Parathyroid adenoma (tissue), 2 donors: ENCODE measurements at regions not wholly inside any gene's neighbourhood (a gene's known extent, or its start where the extent isn't known, plus 50 kb on each side); places are given as distances from the start of the nearest gene placed in this dataset.

ENCODE experiments used
- H2AFZ ChIP-seq: fragments of 300-600 bp; sonication (generic); one replicate; pipeline ENCODE4 v1.7.0; 2017; ENCODE audit warnings: antibody characterized with exemption, mild to moderate bottlenecking
- H3K27ac ChIP-seq: fragments of 300-600 bp; sonication (generic); one replicate; pipeline ENCODE4 v1.7.0; 2017
- H3K27me3 ChIP-seq: fragments of 300-600 bp; sonication (generic); one replicate; pipeline ENCODE4 v1.7.0; 2017; ENCODE audit warnings: low read length; ENCODE audit not compliant: control insufficient read depth, insufficient read depth
- H3K36me3 ChIP-seq: fragments of 300-600 bp; sonication (generic); one replicate; pipeline ENCODE4 v1.7.0; 2017; ENCODE audit warnings: low read length; ENCODE audit not compliant: control insufficient read depth, insufficient read depth
- H3K4me1 ChIP-seq: fragments of 300-600 bp; sonication (generic); one replicate; pipeline ENCODE4 v1.7.0; 2017; ENCODE audit warnings: control low read depth
- H3K4me2 ChIP-seq: fragments of 300-600 bp; sonication (generic); one replicate; pipeline ENCODE4 v1.7.0; 2017; ENCODE audit warnings: low read length
- H3K4me3 ChIP-seq: fragments of 300-600 bp; sonication (generic); one replicate; pipeline ENCODE4 v1.7.0; 2017; ENCODE audit warnings: low read depth, low read length
- H3K79me2 ChIP-seq: fragments of 300-600 bp; sonication (generic); one replicate; pipeline ENCODE4 v1.7.0; 2017; ENCODE audit warnings: control low read depth
- H3K9ac ChIP-seq: fragments of 300-600 bp; sonication (generic); one replicate; pipeline ENCODE4 v1.7.0; 2017; ENCODE audit warnings: mild to moderate bottlenecking
- H3K9me3 ChIP-seq: fragments of 300-600 bp; sonication (generic); one replicate; pipeline ENCODE4 v1.7.0; 2017; ENCODE audit warnings: low read length; ENCODE audit not compliant: control insufficient read depth
- TF ChIP-seq, protein P1 (sequence below): fragments of 300-600 bp; sonication (generic); IDR thresholded peaks from one replicate; pipeline ENCODE4 v1.7.0; 2017; ENCODE audit warnings: antibody characterized with exemption, mild to moderate bottlenecking
- donor health status: primary hyperparathyroidism.

- TF ChIP-seq, protein P1, sequence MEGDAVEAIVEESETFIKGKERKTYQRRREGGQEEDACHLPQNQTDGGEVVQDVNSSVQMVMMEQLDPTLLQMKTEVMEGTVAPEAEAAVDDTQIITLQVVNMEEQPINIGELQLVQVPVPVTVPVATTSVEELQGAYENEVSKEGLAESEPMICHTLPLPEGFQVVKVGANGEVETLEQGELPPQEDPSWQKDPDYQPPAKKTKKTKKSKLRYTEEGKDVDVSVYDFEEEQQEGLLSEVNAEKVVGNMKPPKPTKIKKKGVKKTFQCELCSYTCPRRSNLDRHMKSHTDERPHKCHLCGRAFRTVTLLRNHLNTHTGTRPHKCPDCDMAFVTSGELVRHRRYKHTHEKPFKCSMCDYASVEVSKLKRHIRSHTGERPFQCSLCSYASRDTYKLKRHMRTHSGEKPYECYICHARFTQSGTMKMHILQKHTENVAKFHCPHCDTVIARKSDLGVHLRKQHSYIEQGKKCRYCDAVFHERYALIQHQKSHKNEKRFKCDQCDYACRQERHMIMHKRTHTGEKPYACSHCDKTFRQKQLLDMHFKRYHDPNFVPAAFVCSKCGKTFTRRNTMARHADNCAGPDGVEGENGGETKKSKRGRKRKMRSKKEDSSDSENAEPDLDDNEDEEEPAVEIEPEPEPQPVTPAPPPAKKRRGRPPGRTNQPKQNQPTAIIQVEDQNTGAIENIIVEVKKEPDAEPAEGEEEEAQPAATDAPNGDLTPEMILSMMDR, result no peak
- H3K27ac ChIP-seq, result no peak overlapping the region
- no peak overlapping the region for H3K9ac ChIP-seq
- no peaks in the 10 kb centered on the region for H3K79me2 ChIP-seq
- no peaks in the 10 kb centered on the region for H3K4me1 ChIP-seq
- no peaks in the 10 kb centered on the region for H3K27me3 ChIP-seq
- no peak overlapping the region for H2AFZ ChIP-seq
- H3K36me3 ChIP-seq, result no peaks in the 10 kb centered on the region
- no peaks in the 10 kb centered on the region for H3K9me3 ChIP-seq
- no peak overlapping the region for H3K4me3 ChIP-seq
- H3K4me2 ChIP-seq, result no peak overlapping the region
Measured at GRCh38 chr10:3525832-3526449, 259.1 kb downstream of the KLF6 start.

GRCh38 chr10:3524086-3524960 is 260.7 kb downstream of the KLF6 start:
- Histone ChIP-seq H3K4me1 (no peaks in the 10 kb centered on the region), H3K4me2 (no peak overlapping the region), H3K27ac (no peak overlapping the region), H3K79me2 (no peaks in the 10 kb centered on the region), H3K4me3 (no peak overlapping the region), H3K36me3 (no peaks in the 10 kb centered on the region), H2AFZ (no peak overlapping the region), H3K9me3 (no peaks in the 10 kb centered on the region), H3K27me3 (no peaks in the 10 kb centered on the region), H3K9ac (no peak overlapping the region)
- TF ChIP-seq, protein P1, result no peak

DNA sequence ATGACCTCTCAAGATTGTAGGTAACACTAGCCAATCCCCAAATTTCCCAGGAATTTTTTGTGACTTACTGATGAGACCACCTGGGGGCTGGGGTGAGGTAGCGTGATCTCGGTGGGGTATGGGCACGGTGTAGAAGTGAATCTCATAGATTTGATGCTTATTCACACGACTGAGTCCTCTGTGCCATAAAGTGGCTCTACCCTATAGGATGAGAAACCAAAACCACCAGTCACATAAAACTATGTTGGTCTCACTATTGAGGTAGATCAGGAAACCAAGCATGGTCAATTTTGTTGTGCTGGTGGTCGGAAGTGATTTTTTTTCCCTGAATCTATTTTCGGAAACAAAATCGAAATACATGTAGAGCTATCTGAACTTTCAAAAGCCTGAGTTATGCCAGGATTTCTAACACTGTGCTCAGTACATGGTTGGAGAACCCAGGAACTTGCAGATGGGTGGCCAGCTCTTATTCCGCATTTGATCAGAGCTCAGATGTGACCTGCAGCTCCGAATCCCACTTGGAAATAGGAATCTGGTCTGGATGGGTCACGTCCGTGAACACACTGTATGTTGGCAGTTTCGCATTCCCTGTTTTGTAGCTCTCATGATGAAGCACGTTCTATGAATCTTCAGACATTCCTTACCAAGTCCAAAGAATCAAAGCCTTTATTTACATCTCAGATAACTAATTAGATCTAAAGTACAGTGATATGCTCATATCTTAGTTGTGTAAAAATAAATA is 261.5 kb downstream of the KLF6 start:
- no peaks in the 10 kb centered on the region for H3K79me2 ChIP-seq
- no peaks in the 10 kb centered on the region for H3K27me3 ChIP-seq
- H3K9me3 ChIP-seq, result no peaks in the 10 kb centered on the region
- H3K9ac ChIP-seq, result no peak overlapping the region
- H3K4me3 ChIP-seq, result no peak overlapping the region
- no peaks in the 10 kb centered on the region for H3K36me3 ChIP-seq
- no peak overlapping the region for H2AFZ ChIP-seq
- no peak overlapping the region for H3K4me2 ChIP-seq
- no peaks in the 10 kb centered on the region for H3K4me1 ChIP-seq
- no peak overlapping the region for H3K27ac ChIP-seq
- TF ChIP-seq, protein P1, result no peak

DNA sequence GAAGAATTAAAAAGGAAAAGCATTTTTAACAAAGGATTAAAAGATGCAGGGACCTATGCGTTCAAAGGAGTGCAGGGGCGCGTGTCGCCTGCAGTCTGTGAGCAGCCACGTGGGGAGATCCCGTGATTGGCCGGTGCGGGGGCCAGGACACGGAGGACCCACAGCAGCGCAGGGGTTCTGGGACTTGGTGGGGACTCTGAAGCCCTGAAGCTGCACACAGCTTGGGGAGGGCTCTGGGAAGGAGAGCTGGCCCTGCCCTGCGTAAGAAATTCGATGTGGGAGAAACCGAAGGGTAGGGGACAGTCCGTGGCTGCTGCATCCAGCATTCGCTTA is 268.1 kb downstream of the KLF6 start:
- Histone ChIP-seq H3K27me3 (no peaks in the 10 kb centered on the region), H3K4me2 (no peak overlapping the region), H3K27ac (no peak overlapping the region), H3K36me3 (no peaks in the 10 kb centered on the region), H3K79me2 (no peaks in the 10 kb centered on the region), H3K9me3 (no peaks in the 10 kb centered on the region), H2AFZ (no peak overlapping the region), H3K9ac (no peak overlapping the region), H3K4me3 (no peak overlapping the region), H3K4me1 (no peaks in the 10 kb centered on the region)
- TF ChIP-seq, protein P1, result no peak
